Kidney capillary endothelial cell (primary cell): ENCODE measurements at regions not wholly inside any gene's neighbourhood (a gene's known extent, or its start where the extent isn't known, plus 50 kb on each side); places are given as distances from the start of the nearest gene placed in this dataset.
"Not testable (repeated sequence)": the region's sequence is repeated elsewhere in the genome, so short reads cannot be mapped to it uniquely, and the experiment has no call there.

Experiments used
- DNase-seq: peaks from one replicate; pipeline ENCODE4 v3.0.0-alpha.2; 2018; ENCODE audit warnings: low spot score

DNA sequence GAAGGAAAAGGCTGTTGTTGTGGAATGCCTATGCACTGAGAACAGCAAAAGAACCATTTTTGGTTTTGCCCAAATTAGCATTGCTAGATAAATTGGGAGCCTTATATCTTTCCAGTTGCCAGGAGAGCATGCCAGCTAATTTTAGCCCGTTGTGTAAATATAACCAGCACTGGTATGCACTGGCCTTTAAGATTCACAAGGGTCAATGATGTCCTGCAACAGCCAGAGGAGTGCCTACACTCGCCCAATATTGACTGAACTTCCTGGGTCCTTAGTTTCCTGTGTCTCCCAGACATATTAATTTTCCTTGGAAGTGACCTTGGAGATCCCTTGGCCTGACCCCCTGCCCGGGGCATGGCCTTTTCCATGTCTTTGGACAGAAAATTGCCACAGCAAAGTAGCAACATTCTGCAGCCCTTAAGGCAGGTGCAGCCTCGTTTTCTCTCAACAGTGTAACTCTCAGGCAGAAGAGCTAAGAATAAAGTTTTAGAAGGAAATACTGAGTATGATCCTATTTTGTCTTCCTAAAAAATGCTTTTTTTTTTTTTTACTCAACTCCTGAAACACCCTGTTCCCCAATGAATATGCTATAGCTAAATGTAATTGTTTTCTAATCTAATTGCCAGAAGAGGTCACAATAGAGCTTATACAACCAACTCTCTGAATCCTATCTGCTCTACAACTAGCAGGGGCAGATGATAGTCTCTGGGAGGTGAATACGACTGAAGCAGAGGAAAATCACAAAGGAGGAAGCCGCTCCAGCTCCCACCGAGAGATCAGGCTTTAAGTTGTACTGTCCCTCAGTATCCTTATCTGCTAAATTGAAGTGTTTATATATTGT lies 131.9 kb upstream of the PCGF5 start:
- no peak for DNase-seq

- DNase-seq, result no peak
These were observed 129.5 kb upstream of the PCGF5 start for GRCh38 chr10:91090761-91091529.

DNA sequence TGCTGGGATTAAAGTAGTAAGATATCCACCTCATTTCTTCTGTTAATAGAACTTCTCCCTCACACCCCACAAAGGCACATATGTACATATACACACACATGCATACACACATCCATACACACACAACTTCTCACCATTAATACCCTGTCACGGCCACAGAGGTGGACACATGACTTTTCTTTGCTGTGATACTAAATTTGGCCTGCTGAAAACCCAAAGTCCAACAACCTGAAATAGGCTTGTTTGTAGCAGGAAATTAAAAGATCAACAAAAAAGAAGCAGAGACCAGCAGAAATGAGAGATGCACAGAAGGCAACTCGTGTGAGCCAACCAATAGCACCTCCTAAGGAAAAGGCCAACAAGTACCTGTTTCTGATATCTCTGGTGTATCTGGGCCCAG lies 128.7 kb upstream of the PCGF5 start:
- DNase-seq, result no peak

DNA sequence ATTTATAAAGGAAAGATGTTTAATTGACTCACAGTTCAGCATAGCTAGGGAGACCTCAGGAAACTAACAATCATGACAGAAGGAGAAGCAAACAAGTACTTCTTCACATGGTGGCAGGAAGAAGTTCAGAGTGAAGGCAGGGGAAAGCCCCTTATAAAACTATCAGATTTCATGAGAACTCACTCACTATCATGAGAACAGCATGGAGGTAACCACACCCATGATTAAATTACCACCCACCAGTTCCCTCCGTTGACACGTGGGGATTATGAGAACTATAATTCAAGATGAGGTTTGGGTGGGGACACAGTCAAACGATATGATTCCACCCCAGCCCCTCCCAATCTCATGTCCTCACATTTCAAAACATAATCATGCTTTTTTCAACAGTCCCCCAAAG lies 124.2 kb upstream of the PCGF5 start:
- DNase-seq, result no peak

- no peak for DNase-seq
These were observed 123.2 kb upstream of the PCGF5 start for GRCh38 chr10:91097313-91097712.

DNA sequence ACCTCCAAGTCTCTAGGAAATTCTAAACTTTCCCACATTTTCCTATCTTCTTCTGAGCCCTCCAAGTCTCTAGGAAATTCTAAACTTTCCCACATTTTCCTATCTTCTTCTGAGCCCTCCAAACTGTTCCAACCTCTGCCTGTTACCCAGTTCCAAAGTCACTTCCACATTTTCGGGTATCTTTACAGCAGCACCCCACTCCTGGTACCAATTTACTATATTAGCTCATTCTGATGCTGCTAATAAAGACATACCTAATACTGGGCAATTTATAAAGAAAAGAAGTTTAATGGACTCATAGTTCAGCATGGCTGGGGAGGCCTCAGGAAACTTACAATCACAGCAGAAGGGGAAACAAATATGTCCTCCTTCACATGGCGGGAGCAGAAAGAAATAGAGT lies 122.4 kb upstream of the PCGF5 start:
- DNase-seq, result not testable (repeated sequence)

DNA sequence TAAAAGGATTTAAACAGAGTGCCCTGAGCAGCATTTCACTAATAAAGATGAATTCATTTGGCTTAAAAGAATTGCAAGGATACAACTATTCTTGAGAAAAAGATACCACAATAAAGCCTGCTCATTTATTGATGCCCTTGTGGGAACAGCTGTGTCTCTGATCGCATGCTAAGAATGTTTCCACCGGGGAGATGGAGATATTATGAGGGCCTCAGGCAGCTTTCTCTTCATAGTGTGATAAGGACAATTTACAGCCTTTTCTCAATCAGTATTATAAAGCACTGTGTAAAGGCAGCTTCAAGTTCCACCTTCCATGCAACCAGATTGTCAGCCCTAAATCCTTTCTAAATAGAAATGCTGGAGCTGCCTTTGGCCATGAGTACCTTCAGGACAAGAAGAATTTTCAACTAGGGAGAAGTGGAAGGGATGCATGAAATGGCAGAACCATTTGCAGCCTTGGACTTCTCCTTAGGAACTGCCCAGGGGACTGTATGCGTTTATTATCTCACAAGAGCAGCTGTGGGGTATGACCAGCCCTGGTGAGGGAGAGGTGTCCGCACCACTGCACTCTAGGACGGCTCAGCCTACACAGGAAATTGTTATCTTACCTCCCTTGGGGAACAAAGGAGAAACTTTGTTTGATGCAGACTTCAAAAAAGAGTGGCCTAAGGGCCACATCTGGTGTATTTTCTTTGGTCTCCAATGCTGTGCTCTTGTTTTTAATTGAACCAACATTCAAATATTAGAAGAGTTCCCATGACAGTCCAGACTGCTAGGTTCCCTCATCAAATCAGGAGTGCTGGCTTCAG lies 116.9 kb upstream of the PCGF5 start:
- no peak for DNase-seq

DNA sequence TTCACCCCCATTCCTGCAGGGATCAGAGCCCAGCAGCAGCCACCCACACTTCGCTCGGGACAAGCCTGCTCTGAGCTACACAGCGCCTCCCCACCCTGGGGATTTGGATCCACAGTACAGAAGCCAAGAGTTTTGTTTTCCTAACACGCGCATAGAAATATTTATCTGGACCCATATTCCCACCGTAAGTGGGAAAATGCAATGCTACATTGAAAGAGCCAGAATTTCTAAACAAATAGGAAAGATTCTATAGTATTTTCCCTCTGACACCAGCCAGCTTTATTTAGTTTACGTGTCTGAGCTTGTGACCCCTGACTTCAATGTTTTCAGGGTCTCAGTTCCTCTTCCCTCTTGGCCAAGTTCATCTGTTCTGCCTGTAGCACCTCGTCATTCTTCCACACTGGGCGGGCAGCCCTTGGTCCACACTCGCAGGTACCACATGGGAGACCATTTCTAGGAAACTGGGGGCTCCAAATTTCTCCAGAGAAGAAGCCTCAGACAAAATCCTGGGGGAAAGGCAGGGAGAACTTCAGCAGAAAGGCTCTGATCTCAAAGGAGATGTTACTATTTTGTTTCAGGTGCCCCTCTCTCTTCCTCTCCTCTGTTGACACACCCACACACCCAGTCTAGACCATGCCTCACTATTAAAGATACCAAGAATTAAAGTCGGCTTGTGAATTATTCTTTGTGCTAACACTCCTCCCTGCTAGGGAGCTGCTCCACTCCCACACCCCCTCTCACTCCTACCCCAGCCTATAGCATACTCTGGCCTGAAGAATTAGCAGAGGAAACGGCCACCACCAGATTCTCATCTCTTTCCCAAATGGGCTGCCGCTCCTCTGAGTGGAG lies 116.0 kb upstream of the PCGF5 start:
- DNase-seq, result no peak

DNA sequence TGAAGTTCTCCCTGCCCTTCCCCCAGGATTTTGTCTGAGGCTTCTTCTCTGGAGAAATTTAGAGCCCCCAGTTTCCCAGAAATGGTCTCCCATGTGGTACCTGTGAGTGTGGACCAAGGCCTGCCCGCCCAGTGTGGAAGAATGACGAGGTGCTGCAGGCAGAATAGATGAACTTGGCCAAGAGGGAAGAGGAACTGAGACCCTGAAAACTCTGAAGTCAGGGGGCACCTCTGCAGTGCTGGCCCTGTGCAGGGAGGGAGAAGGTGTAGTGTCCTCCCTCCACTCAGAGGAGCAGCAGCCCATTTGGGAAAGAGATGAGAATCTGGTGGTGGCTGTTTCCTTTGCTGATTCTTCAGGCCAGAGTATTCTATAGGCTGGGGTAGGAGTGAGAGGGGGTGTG lies 115.2 kb upstream of the PCGF5 start:
- no peak for DNase-seq

DNA sequence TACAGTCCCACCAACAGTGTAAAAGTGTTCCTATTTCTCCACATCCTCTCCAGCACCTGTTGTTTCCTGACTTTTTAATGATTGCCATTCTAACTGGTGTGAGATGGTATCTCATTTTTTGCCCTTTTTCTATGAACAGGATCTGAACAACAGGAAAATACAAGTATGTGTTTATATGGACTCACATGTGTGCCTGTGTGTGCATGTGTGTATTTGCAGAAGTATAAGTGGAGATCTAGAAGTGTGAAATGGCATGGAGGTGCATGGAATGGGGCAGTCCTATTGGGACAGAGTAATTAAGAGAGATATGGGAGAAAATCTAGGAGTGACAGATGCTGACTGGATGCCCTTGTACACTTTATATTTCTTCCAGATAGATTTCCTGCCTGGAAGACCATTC lies 111.6 kb upstream of the PCGF5 start:
- DNase-seq, result no peak

DNA sequence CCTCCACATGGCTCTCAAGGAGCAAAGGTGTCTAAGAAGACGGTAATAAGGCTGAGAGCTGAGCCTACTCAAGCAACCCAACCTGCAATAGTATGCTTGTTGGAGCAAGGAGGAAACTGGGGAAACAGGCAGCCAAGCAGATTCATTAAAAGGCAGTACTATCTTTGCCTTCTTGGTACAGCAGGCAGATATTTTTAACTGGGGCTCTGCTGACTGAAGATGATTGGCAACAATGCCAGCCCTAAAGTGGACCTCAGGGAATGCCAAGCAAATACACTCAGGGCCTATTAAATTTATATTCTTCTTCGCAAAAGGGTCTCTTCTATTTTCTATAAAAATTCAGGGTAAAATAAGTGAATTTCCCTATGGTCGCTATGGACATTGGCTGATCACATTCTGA lies 109.4 kb upstream of the PCGF5 start:
- no peak for DNase-seq

GRCh38 chr10:91115618-91116390 lies 104.7 kb upstream of the PCGF5 start:
- DNase-seq, result no peak

- no peak for DNase-seq
These were observed 103.0 kb upstream of the PCGF5 start for GRCh38 chr10:91117505-91117904.

- DNase-seq, result no peak
These were observed 100.1 kb upstream of the PCGF5 start for GRCh38 chr10:91120348-91120747.

DNA sequence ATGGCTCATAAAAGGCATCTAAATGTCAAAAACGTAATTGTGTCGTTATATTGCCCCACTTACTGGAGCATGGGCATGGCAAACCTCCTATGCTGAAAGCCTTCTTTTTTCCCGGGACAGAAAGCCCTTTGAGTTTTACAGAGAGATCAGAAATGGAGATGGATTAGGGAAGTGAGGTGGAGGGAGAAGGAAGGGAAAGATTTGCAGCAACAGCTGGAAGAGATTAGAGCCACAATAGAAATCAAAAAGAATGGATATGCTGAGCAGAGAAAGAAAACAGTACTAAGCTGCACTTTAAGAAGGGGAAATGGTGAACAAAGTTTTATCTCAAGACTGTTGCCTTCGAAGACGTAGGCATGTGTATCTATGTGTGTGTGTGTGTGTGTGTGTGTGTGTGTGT lies 97.2 kb upstream of the PCGF5 start:
- DNase-seq, result no peak

DNA sequence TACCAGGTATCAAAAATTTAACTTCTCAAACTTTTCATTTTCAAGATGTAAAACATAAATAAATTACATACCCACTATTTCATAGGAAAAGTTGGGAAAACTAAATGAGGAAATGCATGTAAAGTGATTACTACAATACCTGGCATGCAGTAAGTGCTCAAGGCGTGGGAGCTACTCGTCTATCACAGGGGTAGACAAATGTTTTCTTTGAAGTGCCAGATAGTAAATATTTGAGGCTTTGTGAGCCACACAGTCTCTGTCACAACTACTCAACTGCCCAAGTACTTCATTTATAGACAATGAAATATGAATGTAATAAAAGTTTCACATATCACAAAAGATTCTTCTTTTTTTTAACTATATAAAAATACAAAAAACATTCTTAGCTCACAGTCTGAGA lies 96.4 kb upstream of the PCGF5 start:
- no peak for DNase-seq

- DNase-seq, result no peak
These were observed 94.0 kb upstream of the PCGF5 start for GRCh38 chr10:91126471-91126870.

GRCh38 chr10:91127341-91128082 lies 93.0 kb upstream of the PCGF5 start:
- DNase-seq, result no peak

DNA sequence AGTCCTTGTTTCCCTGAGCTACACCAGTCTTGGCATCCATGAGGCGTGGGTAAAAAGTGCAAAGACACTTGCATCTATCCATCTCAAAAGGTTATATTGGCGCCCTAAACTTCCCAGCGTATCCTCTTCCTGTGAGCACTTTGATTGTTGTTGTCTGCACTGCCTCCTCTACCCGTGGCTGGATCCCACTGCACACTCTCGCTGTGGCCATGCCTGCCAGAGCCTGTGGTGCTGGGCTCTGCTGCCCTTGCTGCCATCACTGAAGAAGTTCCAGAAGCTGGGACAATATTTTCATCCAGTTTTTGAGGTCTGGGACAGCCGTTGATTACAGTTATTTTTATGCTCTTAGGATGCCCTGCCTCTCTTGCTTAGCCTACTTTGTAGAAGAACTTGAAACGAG lies 85.3 kb upstream of the PCGF5 start:
- no peak for DNase-seq

GRCh38 chr10:91137011-91137643 lies 83.3 kb upstream of the PCGF5 start:
- DNase-seq, result no peak
